ENCODE measurements at regions not wholly inside any gene's neighbourhood (a gene's known extent, or its start where the extent isn't known, plus 50 kb on each side); places are given as distances from the start of the nearest gene placed in this dataset.
"Not testable (repeated sequence)": the region's sequence is repeated elsewhere in the genome, so short reads cannot be mapped to it uniquely, and the experiment has no call there.

GRCh38 chr9:18314316-18314715 lies 159.6 kb upstream of the ADAMTSL1 start:
- no peaks in the 10 kb centered on the region for H3K4me1 Mint-ChIP-seq (ENCODE audit: low read depth)
- H3K27me3 Mint-ChIP-seq (ENCODE audit: low read depth), result no peaks in the 10 kb centered on the region
- DNase-seq, result no peak
- no peak overlapping the region for H3K27ac Mint-ChIP-seq
- no peaks in the 10 kb centered on the region for H3K36me3 Mint-ChIP-seq (ENCODE audit: insufficient read depth in 2 of 2)
- H3K9me3 Mint-ChIP-seq, result no peaks in the 10 kb centered on the region
- H3K4me3 Mint-ChIP-seq, result no peak overlapping the region
- no peak for ATAC-seq (replicated peaks in 1 of 2)

- Mint-ChIP-seq H3K4me1 (ENCODE audit: low read depth) (no peaks in the 10 kb centered on the region), H3K27ac (no peak overlapping the region)
These were observed 156.1 kb upstream of the ADAMTSL1 start for GRCh38 chr9:18317896-18318295.

GRCh38 chr9:18319918-18320445 lies 154.0 kb upstream of the ADAMTSL1 start:
- no peak for ATAC-seq (replicated peaks in 1 of 2)
- no peak overlapping the region for H3K27ac Mint-ChIP-seq
- no peaks in the 10 kb centered on the region for H3K9me3 Mint-ChIP-seq
- no peak overlapping the region for H3K4me3 Mint-ChIP-seq
- no peaks in the 10 kb centered on the region for H3K36me3 Mint-ChIP-seq (ENCODE audit: insufficient read depth in 2 of 2)
- H3K4me1 Mint-ChIP-seq (ENCODE audit: low read depth), result no peaks in the 10 kb centered on the region
- DNase-seq, result no peak
- no peaks in the 10 kb centered on the region for H3K27me3 Mint-ChIP-seq (ENCODE audit: low read depth)

More at GRCh38 chr9:18317896-18318295, 156.1 kb upstream of the ADAMTSL1 start:
- ATAC-seq (replicated peaks in 1 of 2), result no peak
- Mint-ChIP-seq H3K36me3 (ENCODE audit: insufficient read depth in 2 of 2) (no peaks in the 10 kb centered on the region), H3K9me3 (no peaks in the 10 kb centered on the region), H3K27me3 (ENCODE audit: low read depth) (no peaks in the 10 kb centered on the region), H3K4me3 (no peak overlapping the region)
- no peak for DNase-seq

GRCh38 chr9:18324928-18325745 lies 148.8 kb upstream of the ADAMTSL1 start:
- ATAC-seq (replicated peaks in 1 of 2), result no peak
- Mint-ChIP-seq H3K36me3 (ENCODE audit: insufficient read depth in 2 of 2) (peaks cover 0 to under 1% of the 10 kb centered on the region in 2 donors), H3K4me1 (ENCODE audit: low read depth) (no peaks in the 10 kb centered on the region), H3K27ac (no peak overlapping the region), H3K4me3 (no peak overlapping the region), H3K9me3 (no peaks in the 10 kb centered on the region), H3K27me3 (ENCODE audit: low read depth) (no peaks in the 10 kb centered on the region)
- no peak for DNase-seq

- H3K4me1 Mint-ChIP-seq (ENCODE audit: low read depth); H3K36me3 Mint-ChIP-seq (ENCODE audit: insufficient read depth in 2 of 2); H3K27me3 Mint-ChIP-seq (ENCODE audit: low read depth); DNase-seq; H3K4me3 Mint-ChIP-seq; H3K9me3 Mint-ChIP-seq; ATAC-seq (replicated peaks in 1 of 2); H3K27ac Mint-ChIP-seq: not testable (repeated sequence)
These were observed 148.3 kb upstream of the ADAMTSL1 start for GRCh38 chr9:18325746-18326011.

- H3K36me3 Mint-ChIP-seq (ENCODE audit: insufficient read depth in 2 of 2), result peaks cover 0 to 1% of the 10 kb centered on the region in 2 donors
- ATAC-seq (replicated peaks in 1 of 2), result no peak
- H3K4me1 Mint-ChIP-seq (ENCODE audit: low read depth), result no peaks in the 10 kb centered on the region
- peaks cover 5% of the 10 kb centered on the region for H3K27me3 Mint-ChIP-seq (ENCODE audit: low read depth)
- H3K4me3 Mint-ChIP-seq, result no peak overlapping the region
- no peaks in the 10 kb centered on the region for H3K9me3 Mint-ChIP-seq
- no peak for DNase-seq
- no peak overlapping the region for H3K27ac Mint-ChIP-seq
These were observed 146.8 kb upstream of the ADAMTSL1 start for GRCh38 chr9:18327121-18327520.

GRCh38 chr9:18330401-18331309 lies 143.3 kb upstream of the ADAMTSL1 start:
- Mint-ChIP-seq H3K36me3 (ENCODE audit: insufficient read depth in 2 of 2) (peaks cover 0 to 1% of the 10 kb centered on the region in 2 donors), H3K4me3 (no peak overlapping the region), H3K9me3 (no peaks in the 10 kb centered on the region), H3K27me3 (ENCODE audit: low read depth) (peaks cover 5% of the 10 kb centered on the region), H3K27ac (no peak overlapping the region), H3K4me1 (ENCODE audit: low read depth) (no peaks in the 10 kb centered on the region)
- ATAC-seq (replicated peaks in 1 of 2), result no peak
- DNase-seq, result no peak

GRCh38 chr9:18331310-18331684 lies 142.7 kb upstream of the ADAMTSL1 start:
- Mint-ChIP-seq H3K27me3 (ENCODE audit: low read depth) (peaks cover 5% of the 10 kb centered on the region), H3K27ac (no peak overlapping the region), H3K4me3 (no peak overlapping the region), H3K9me3 (no peaks in the 10 kb centered on the region), H3K36me3 (ENCODE audit: insufficient read depth in 2 of 2) (peaks cover 0 to 1% of the 10 kb centered on the region in 2 donors), H3K4me1 (ENCODE audit: low read depth) (no peaks in the 10 kb centered on the region)
- no peak for DNase-seq
- ATAC-seq (replicated peaks in 1 of 2), result no peak

GRCh38 chr9:18331808-18332209 lies 142.1 kb upstream of the ADAMTSL1 start:
- H3K4me3 Mint-ChIP-seq, result no peak overlapping the region
- peaks cover 0 to 1% of the 10 kb centered on the region in 2 donors for H3K36me3 Mint-ChIP-seq (ENCODE audit: insufficient read depth in 2 of 2)
- H3K27me3 Mint-ChIP-seq (ENCODE audit: low read depth), result peaks cover 5% of the 10 kb centered on the region
- no peak for ATAC-seq (replicated peaks in 1 of 2)
- DNase-seq, result no peak
- no peaks in the 10 kb centered on the region for H3K4me1 Mint-ChIP-seq (ENCODE audit: low read depth)
- H3K9me3 Mint-ChIP-seq, result no peaks in the 10 kb centered on the region
- no peak overlapping the region for H3K27ac Mint-ChIP-seq

GRCh38 chr9:18333157-18333556 lies 140.8 kb upstream of the ADAMTSL1 start:
- H3K27ac Mint-ChIP-seq, result no peak overlapping the region
- H3K4me1 Mint-ChIP-seq (ENCODE audit: low read depth), result no peaks in the 10 kb centered on the region
- no peaks in the 10 kb centered on the region for H3K9me3 Mint-ChIP-seq
- ATAC-seq (replicated peaks in 1 of 2), result no peak
- DNase-seq, result no peak
- peaks cover 5% of the 10 kb centered on the region for H3K27me3 Mint-ChIP-seq (ENCODE audit: low read depth)
- H3K36me3 Mint-ChIP-seq (ENCODE audit: insufficient read depth in 2 of 2), result peaks cover 0 to 1% of the 10 kb centered on the region in 2 donors
- no peak overlapping the region for H3K4me3 Mint-ChIP-seq

- Mint-ChIP-seq H3K4me3 (no peak overlapping the region), H3K27ac (no peak overlapping the region), H3K27me3 (ENCODE audit: low read depth) (peaks cover 2% of the 10 kb centered on the region), H3K9me3 (peaks cover 3 to 9% of the 10 kb centered on the region in 2 donors), H3K4me1 (ENCODE audit: low read depth) (no peaks in the 10 kb centered on the region), H3K36me3 (ENCODE audit: insufficient read depth in 2 of 2) (no peaks in the 10 kb centered on the region)
- DNase-seq (no peak), ATAC-seq (replicated peaks in 1 of 2) (no peak)
These were observed 138.1 kb upstream of the ADAMTSL1 start for GRCh38 chr9:18335825-18336224.

GRCh38 chr9:18338042-18338441 lies 135.9 kb upstream of the ADAMTSL1 start:
- Mint-ChIP-seq H3K4me1 (ENCODE audit: low read depth) (no peaks in the 10 kb centered on the region), H3K4me3 (no peak overlapping the region), H3K27me3 (ENCODE audit: low read depth) (no peaks in the 10 kb centered on the region), H3K27ac (no peak overlapping the region), H3K9me3 (peaks cover 3 to 10% of the 10 kb centered on the region in 2 donors), H3K36me3 (ENCODE audit: insufficient read depth in 2 of 2) (no peaks in the 10 kb centered on the region)
- no peak for ATAC-seq (replicated peaks in 1 of 2)
- no peak for DNase-seq

- no peaks in the 10 kb centered on the region for H3K27me3 Mint-ChIP-seq (ENCODE audit: low read depth)
- ATAC-seq (replicated peaks in 1 of 2) (no peak), DNase-seq (no peak)
- H3K27ac Mint-ChIP-seq, result no peak overlapping the region
- H3K36me3 Mint-ChIP-seq (ENCODE audit: insufficient read depth in 2 of 2), result no peaks in the 10 kb centered on the region
- H3K4me1 Mint-ChIP-seq (ENCODE audit: low read depth), result no peaks in the 10 kb centered on the region
- H3K4me3 Mint-ChIP-seq, result no peak overlapping the region
- H3K9me3 Mint-ChIP-seq, result peaks cover 3 to 11% of the 10 kb centered on the region in 2 donors
These were observed 130.2 kb upstream of the ADAMTSL1 start for GRCh38 chr9:18343784-18344183.
